PC-3 (cell line): ENCODE measurements at regions not wholly inside any gene's neighbourhood (a gene's known extent, or its start where the extent isn't known, plus 50 kb on each side); places are given as distances from the start of the nearest gene placed in this dataset.

Experiments
- CTCF ChIP-seq: fragments of 300-600 bp; sonication (generic); conservative IDR thresholded peaks from 2 replicates; pipeline ENCODE4 v1.5.1; 2017; ENCODE audit warnings: antibody characterized with exemption, low read depth, mild to moderate bottlenecking, low read length
- EZH2 ChIP-seq: fragments of 300-600 bp; sonication (generic); IDR thresholded peaks from one replicate; pipeline ENCODE4 v1.6.1; 2017; ENCODE audit warnings: antibody characterized with exemption, mild to moderate bottlenecking, low read length; ENCODE audit not compliant: unreplicated experiment

DNA sequence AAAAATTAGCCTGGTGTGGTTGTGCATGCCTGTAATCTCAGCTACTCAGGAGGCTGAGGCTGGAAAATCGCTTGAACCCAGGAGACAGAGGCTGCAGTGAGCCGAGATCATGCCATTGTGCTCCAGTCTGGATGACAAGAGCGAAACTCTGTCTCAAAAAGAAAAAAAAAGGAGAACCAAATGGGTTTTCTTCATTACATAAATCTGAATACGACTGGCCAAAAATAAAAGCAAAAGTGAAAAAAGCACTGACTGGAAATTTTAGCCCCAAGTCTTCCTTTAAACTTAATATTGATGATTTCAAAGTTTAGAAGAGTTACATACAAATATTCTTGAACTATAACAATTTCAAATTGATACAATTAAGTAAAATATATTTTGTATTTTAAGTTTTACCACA, 249.5 kb upstream of the STARD13 start:
- TF ChIP-seq EZH2 = no peak
- TF ChIP-seq CTCF = no peak
